Hepatocyte (in vitro differentiated cells): ENCODE measurements at regions not wholly inside any gene's neighbourhood (a gene's known extent, or its start where the extent isn't known, plus 50 kb on each side); places are given as distances from the start of the nearest gene placed in this dataset.

ENCODE experiments used
- DNase-seq: peaks from one replicate; pipeline ENCODE4 v3.0.0-alpha.2; 2016; ENCODE audit warnings: low spot score
- H2AFZ ChIP-seq: fragments of 200-600 bp; sonication (generic); 2 replicates; pipeline ENCODE4 v1.6.0; 2016; ENCODE audit warnings: antibody characterized with exemption, mild to moderate bottlenecking
- H3K27ac ChIP-seq: fragments of 200-600 bp; sonication (generic); 2 replicates; pipeline ENCODE4 v1.5.1; 2016; ENCODE audit warnings: mild to moderate bottlenecking
- H3K27me3 ChIP-seq: fragments of 200-600 bp; sonication (generic); 2 replicates; pipeline ENCODE4 v1.6.1; 2016
- H3K36me3 ChIP-seq: fragments of 200-600 bp; sonication (generic); replicated peaks from 2 replicates; pipeline ENCODE4 v1.5.1; 2016; ENCODE audit warnings: low read depth; ENCODE audit not compliant: insufficient read depth
- H3K4me1 ChIP-seq: fragments of 200-600 bp; sonication (generic); 2 replicates; pipeline ENCODE4 v1.5.1; 2016; ENCODE audit warnings: mild to moderate bottlenecking, moderate library complexity; ENCODE audit not compliant: insufficient read depth
- H3K4me2 ChIP-seq: fragments of 200-600 bp; sonication (generic); 2 replicates; pipeline ENCODE4 v1.6.0; 2016
- H3K4me3 ChIP-seq: fragments of 200-600 bp; sonication (generic); 2 replicates; pipeline ENCODE4 v1.5.1; 2016; ENCODE audit warnings: mild to moderate bottlenecking
- H3K79me2 ChIP-seq: fragments of 200-600 bp; sonication (generic); 2 replicates; pipeline ENCODE4 v1.6.0; 2017; ENCODE audit warnings: mild to moderate bottlenecking
- H3K9me2 ChIP-seq: fragments of 200-600 bp; sonication (generic); replicated peaks from 2 replicates; pipeline ENCODE4 v1.6.0; 2017; ENCODE audit warnings: mild to moderate bottlenecking; ENCODE audit not compliant: insufficient read depth
- H3K9me3 ChIP-seq: fragments of 200-600 bp; sonication (generic); 2 replicates; pipeline ENCODE4 v1.5.1; 2016; ENCODE audit warnings: low read depth, mild to moderate bottlenecking
- H4K20me1 ChIP-seq: fragments of 200-600 bp; sonication (generic); 2 replicates; pipeline ENCODE4 v1.6.0; 2016; ENCODE audit warnings: mild to moderate bottlenecking; ENCODE audit not compliant: insufficient read depth, poor library complexity, severe bottlenecking
- EZH2 ChIP-seq: fragments of 200-600 bp; sonication (generic); IDR thresholded peaks from 2 replicates; pipeline ENCODE4 v1.6.1; 2016; ENCODE audit warnings: antibody characterized with exemption, mild to moderate bottlenecking, borderline replicate concordance
- EZH2phosphoT487 ChIP-seq: fragments of 200-600 bp; sonication (generic); IDR thresholded peaks from one replicate; pipeline ENCODE4 v1.6.1; 2018; ENCODE audit warnings: antibody characterized with exemption, mild to moderate bottlenecking, low read depth, moderate library complexity; ENCODE audit not compliant: unreplicated experiment, severe bottlenecking
- WGBS: methylation state at CpG from one replicate; pipeline ENCODE4 v1.1.6; 2016; ENCODE audit warnings: low lambda C conversion rate; ENCODE audit errors: missing lambda C conversion rate; 5-methylcytosine and 5-hydroxymethylcytosine counted together
- TF ChIP-seq, protein P1 (sequence below): fragments of 200-600 bp; sonication (generic); IDR thresholded peaks from 2 replicates; pipeline ENCODE4 v1.5.1; 2016; ENCODE audit warnings: antibody characterized with exemption, mild to moderate bottlenecking; ENCODE audit not compliant: poor library complexity

DNA sequence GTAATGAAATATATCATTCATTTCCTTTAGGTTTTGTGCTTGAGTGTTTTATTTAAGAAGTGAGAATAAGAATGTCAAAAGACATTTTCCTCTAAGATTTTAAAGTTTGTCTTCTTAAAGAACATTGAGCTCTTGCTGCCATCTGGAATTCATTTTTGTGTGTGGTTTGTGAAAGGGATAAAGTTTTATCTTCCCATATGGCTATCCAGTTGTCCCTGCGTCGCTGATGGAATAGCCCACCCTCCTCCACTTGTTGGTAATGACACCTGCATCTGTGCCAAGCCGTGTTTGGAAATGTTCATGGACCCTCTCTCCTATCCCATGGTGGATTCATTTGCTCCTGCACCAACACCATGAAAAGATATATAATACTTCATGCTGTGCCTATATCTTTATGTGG, 901.5 kb downstream of the BRD1 start:
- H3K9me3 ChIP-seq = no peaks in the 10 kb centered on the region
- H3K36me3 ChIP-seq = no peaks in the 10 kb centered on the region
- H3K4me3 ChIP-seq = no peak overlapping the region
- no peaks in the 10 kb centered on the region for H4K20me1 ChIP-seq
- no peak overlapping the region for H3K4me2 ChIP-seq
- DNase-seq = no peak
- no peaks in the 10 kb centered on the region for H3K9me2 ChIP-seq
- H3K4me1 ChIP-seq = no peaks in the 10 kb centered on the region
- TF ChIP-seq, protein P1, sequence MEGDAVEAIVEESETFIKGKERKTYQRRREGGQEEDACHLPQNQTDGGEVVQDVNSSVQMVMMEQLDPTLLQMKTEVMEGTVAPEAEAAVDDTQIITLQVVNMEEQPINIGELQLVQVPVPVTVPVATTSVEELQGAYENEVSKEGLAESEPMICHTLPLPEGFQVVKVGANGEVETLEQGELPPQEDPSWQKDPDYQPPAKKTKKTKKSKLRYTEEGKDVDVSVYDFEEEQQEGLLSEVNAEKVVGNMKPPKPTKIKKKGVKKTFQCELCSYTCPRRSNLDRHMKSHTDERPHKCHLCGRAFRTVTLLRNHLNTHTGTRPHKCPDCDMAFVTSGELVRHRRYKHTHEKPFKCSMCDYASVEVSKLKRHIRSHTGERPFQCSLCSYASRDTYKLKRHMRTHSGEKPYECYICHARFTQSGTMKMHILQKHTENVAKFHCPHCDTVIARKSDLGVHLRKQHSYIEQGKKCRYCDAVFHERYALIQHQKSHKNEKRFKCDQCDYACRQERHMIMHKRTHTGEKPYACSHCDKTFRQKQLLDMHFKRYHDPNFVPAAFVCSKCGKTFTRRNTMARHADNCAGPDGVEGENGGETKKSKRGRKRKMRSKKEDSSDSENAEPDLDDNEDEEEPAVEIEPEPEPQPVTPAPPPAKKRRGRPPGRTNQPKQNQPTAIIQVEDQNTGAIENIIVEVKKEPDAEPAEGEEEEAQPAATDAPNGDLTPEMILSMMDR = no peak
- TF ChIP-seq EZH2phosphoT487 = no peak
- no peak for TF ChIP-seq EZH2
- WGBS = 70% methylated on average over 3 of the region's 3 CpGs
- H3K27me3 ChIP-seq = peaks cover 11% of the 10 kb centered on the region
- no peak overlapping the region for H3K27ac ChIP-seq
- H2AFZ ChIP-seq = no peak overlapping the region
- no peaks in the 10 kb centered on the region for H3K79me2 ChIP-seq

DNA sequence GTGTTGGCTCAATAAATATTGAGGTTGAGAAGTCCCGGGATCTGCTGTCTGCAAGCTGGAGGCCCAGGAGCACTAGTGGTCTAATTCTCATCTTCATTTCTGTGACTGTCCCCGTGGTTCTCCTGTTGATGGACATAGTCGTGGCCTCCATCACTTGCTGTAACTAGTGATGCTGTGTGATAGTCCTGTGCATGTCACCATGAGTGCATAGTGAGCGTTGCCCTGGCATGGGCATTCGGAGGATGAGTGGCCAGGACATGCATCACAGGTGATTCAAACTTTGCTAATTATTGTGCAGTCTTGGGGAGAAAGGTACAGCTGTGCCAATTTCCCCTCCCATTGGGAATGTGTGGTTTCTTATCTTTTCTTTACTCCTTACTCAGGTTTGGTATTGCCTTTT, 902.2 kb downstream of the BRD1 start:
- WGBS = 84% methylated on average over 5 of the region's 5 CpGs
- H3K4me3 ChIP-seq = no peak overlapping the region

DNA sequence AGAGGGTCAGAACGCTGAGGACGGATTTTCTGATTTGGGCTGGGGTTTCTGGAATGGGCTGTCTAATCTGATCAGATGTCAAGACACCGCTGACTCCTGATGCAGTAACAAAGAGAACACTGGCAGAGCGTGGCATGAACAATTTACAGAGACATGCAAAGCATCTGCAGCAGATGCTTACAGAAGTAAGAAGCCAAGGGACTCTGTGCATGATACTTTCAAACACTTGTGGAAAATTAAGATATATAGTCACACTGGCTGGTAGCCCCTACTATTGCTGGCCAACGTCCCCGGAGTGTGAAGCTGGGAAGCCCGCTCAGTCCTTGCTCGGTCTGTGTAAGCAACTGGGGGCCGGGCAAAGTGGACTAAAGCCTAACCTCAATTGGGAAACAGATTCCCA, 903.7 kb downstream of the BRD1 start:
- Histone ChIP-seq H3K79me2 (no peaks in the 10 kb centered on the region), H3K27me3 (peaks cover 8% of the 10 kb centered on the region)
- DNase-seq = no peak

More for the DNA sequence above, 902.2 kb downstream of the BRD1 start:
- H3K4me1 ChIP-seq = no peaks in the 10 kb centered on the region
- H2AFZ ChIP-seq = no peak overlapping the region
- no peaks in the 10 kb centered on the region for H4K20me1 ChIP-seq
- TF ChIP-seq EZH2 (no peak), EZH2phosphoT487 (no peak)
- TF ChIP-seq, protein P1 = no peak
- no peak overlapping the region for H3K4me2 ChIP-seq
- no peaks in the 10 kb centered on the region for H3K9me2 ChIP-seq
- no peaks in the 10 kb centered on the region for H3K9me3 ChIP-seq
- no peak overlapping the region for H3K27ac ChIP-seq
- H3K36me3 ChIP-seq = no peaks in the 10 kb centered on the region
- no peaks in the 10 kb centered on the region for H3K79me2 ChIP-seq
- DNase-seq = no peak
- peaks cover 11% of the 10 kb centered on the region for H3K27me3 ChIP-seq

More for the DNA sequence above, 903.7 kb downstream of the BRD1 start:
- WGBS = 88% methylated on average over 9 of the region's 9 CpGs
- TF ChIP-seq EZH2phosphoT487 (no peak), EZH2 (no peak)
- TF ChIP-seq, protein P1 = no peak
- no peak overlapping the region for H3K4me3 ChIP-seq
- no peaks in the 10 kb centered on the region for H3K36me3 ChIP-seq
- H4K20me1 ChIP-seq = no peaks in the 10 kb centered on the region
- H3K27ac ChIP-seq = no peak overlapping the region
- no peaks in the 10 kb centered on the region for H3K4me1 ChIP-seq
- H3K9me2 ChIP-seq = no peaks in the 10 kb centered on the region
- H2AFZ ChIP-seq = no peak overlapping the region
- no peak overlapping the region for H3K4me2 ChIP-seq
- no peaks in the 10 kb centered on the region for H3K9me3 ChIP-seq
